ENCODE measurements at regions not wholly inside any gene's neighbourhood (a gene's known extent, or its start where the extent isn't known, plus 50 kb on each side); places are given as distances from the start of the nearest gene placed in this dataset.

DNA sequence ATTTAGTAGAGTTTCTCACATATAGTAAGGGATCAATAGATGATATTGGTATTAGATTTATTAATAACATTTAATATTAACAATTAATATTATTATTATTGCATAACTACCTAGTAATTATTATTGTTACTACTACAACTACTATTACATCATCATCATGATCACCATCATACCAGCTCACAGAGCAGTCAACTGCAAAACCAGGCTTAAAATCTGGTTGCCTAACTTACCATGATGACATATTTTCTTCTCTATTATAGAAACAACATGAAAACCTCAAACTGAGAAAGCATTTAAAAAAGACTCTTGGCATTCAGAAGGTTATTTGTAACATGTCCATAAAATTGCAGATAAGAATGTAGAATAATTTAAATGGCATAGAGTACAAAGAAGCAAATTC is 247.0 kb upstream of the TTC29 start:
- Histone ChIP-seq H3K9me3 (ENCODE audit: insufficient read depth, low read depth, low read length) (no peaks in the 10 kb centered on the region), H3K9ac (ENCODE audit: low read length) (no peak overlapping the region), H2AFZ (ENCODE audit: insufficient read depth, low read length, poor library complexity) (no peak overlapping the region), H3K4me2 (ENCODE audit: low read length) (no peak overlapping the region), H4K91ac (ENCODE audit: low read depth, low read length) (no peak overlapping the region), H3K4ac (ENCODE audit: low read depth, low read length) (no peak overlapping the region), H3K79me1 (ENCODE audit: low read length) (no peaks in the 10 kb centered on the region), H3K27ac (ENCODE audit: low read depth, low read length) (no peak overlapping the region), H3K4me3 (ENCODE audit: low read depth, low read length) (no peak overlapping the region), H2AK5ac (ENCODE audit: low read length) (no peak overlapping the region), H3K36me3 (ENCODE audit: control insufficient read depth in 1 of 2, insufficient read depth in 2 of 2, low read length in 2 of 2) (no peaks in the 10 kb centered on the region), H3K4me1 (ENCODE audit: control insufficient read depth in 1 of 2, insufficient read depth in 2 of 2, low read length in 2 of 2) (no peaks in the 10 kb centered on the region), H2BK120ac (ENCODE audit: insufficient read depth, low read length, poor library complexity) (no peak overlapping the region), H4K12ac (ENCODE audit: low read depth, low read length) (no peak overlapping the region), H3K14ac (ENCODE audit: low read length) (no peak overlapping the region), H3K18ac (ENCODE audit: low read length) (no peak overlapping the region), H3K79me2 (ENCODE audit: control insufficient read depth, insufficient read depth, low read length, poor library complexity) (no peaks in the 10 kb centered on the region), H3K23ac (ENCODE audit: low read length) (no peak overlapping the region), H3K27me3 (ENCODE audit: insufficient read depth, low read length) (no peaks in the 10 kb centered on the region), H2BK5ac (ENCODE audit: low read depth, low read length, poor library complexity) (no peak overlapping the region), H4K8ac (ENCODE audit: low read depth, low read length) (no peak overlapping the region), H2BK12ac (ENCODE audit: low read length) (no peak overlapping the region)
- DNase-seq = no peak

- H3K27ac ChIP-seq (ENCODE audit: low read depth, low read length) = no peak overlapping the region
- no peaks in the 10 kb centered on the region for H3K36me3 ChIP-seq (ENCODE audit: control insufficient read depth in 1 of 2, insufficient read depth in 2 of 2, low read length in 2 of 2)
- no peak overlapping the region for H3K4ac ChIP-seq (ENCODE audit: low read depth, low read length)
- no peaks in the 10 kb centered on the region for H3K4me1 ChIP-seq (ENCODE audit: control insufficient read depth in 1 of 2, insufficient read depth in 2 of 2, low read length in 2 of 2)
- no peak overlapping the region for H3K18ac ChIP-seq (ENCODE audit: low read length)
- no peaks in the 10 kb centered on the region for H3K9me3 ChIP-seq (ENCODE audit: insufficient read depth, low read depth, low read length)
- no peak overlapping the region for H4K12ac ChIP-seq (ENCODE audit: low read depth, low read length)
- H3K4me3 ChIP-seq (ENCODE audit: low read depth, low read length) = no peak overlapping the region
- H2AK5ac ChIP-seq (ENCODE audit: low read length) = no peak overlapping the region
- no peak for DNase-seq
- no peak overlapping the region for H3K4me2 ChIP-seq (ENCODE audit: low read length)
- no peaks in the 10 kb centered on the region for H3K79me1 ChIP-seq (ENCODE audit: low read length)
- H3K23ac ChIP-seq (ENCODE audit: low read length) = no peak overlapping the region
- no peak overlapping the region for H2AFZ ChIP-seq (ENCODE audit: insufficient read depth, low read length, poor library complexity)
- no peak overlapping the region for H2BK5ac ChIP-seq (ENCODE audit: low read depth, low read length, poor library complexity)
- no peak overlapping the region for H4K91ac ChIP-seq (ENCODE audit: low read depth, low read length)
- no peaks in the 10 kb centered on the region for H3K79me2 ChIP-seq (ENCODE audit: control insufficient read depth, insufficient read depth, low read length, poor library complexity)
- no peak overlapping the region for H3K14ac ChIP-seq (ENCODE audit: low read length)
- no peaks in the 10 kb centered on the region for H3K27me3 ChIP-seq (ENCODE audit: insufficient read depth, low read length)
- H3K9ac ChIP-seq (ENCODE audit: low read length) = no peak overlapping the region
- WGBS (ENCODE audit: extremely low coverage, insufficient coverage, insufficient read length) = no CpG with 5 or more reads among the region's 3 CpGs
- H2BK120ac ChIP-seq (ENCODE audit: insufficient read depth, low read length, poor library complexity) = no peak overlapping the region
- no peak overlapping the region for H2BK12ac ChIP-seq (ENCODE audit: low read length)
- no peak overlapping the region for H4K8ac ChIP-seq (ENCODE audit: low read depth, low read length)
Observed at GRCh38 chr4:147194114-147194513, 248.4 kb upstream of the TTC29 start.

- WGBS (ENCODE audit: extremely low coverage, insufficient coverage, insufficient read length) = no CpG with 5 or more reads among the region's 3 CpGs
- no peaks in the 10 kb centered on the region for H3K27me3 ChIP-seq (ENCODE audit: insufficient read depth, low read length)
Observed at GRCh38 chr4:147194604-147195003, 248.9 kb upstream of the TTC29 start.

DNA sequence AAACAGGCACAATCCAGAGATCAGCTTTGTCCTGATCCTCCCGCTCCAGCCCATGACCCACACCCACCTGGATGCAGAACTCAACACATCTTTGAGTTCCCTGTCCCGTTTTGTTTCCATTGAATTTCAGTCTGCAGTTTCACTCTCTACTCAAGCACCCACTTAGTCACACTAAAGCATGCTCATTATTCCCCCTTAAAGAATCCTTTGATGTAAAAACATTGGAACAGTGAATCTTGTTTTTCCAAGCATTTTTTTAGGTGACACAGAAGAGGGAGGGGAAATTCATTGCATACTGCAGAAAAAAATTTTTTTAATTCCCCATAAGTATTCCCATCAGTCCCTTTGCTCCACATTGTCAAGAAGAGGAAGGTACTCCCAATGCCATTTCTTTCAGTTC is 249.7 kb upstream of the TTC29 start:
- H2BK120ac ChIP-seq (ENCODE audit: insufficient read depth, low read length, poor library complexity) = no peak overlapping the region
- no peak overlapping the region for H3K4me3 ChIP-seq (ENCODE audit: low read depth, low read length)
- no peak overlapping the region for H3K18ac ChIP-seq (ENCODE audit: low read length)
- no peak overlapping the region for H3K23ac ChIP-seq (ENCODE audit: low read length)
- H3K4me2 ChIP-seq (ENCODE audit: low read length) = no peak overlapping the region
- no CpG with 5 or more reads among the region's 2 CpGs for WGBS (ENCODE audit: extremely low coverage, insufficient coverage, insufficient read length)
- no peak overlapping the region for H3K4ac ChIP-seq (ENCODE audit: low read depth, low read length)
- H2AK5ac ChIP-seq (ENCODE audit: low read length) = no peak overlapping the region
- no peak overlapping the region for H4K91ac ChIP-seq (ENCODE audit: low read depth, low read length)
- no peak overlapping the region for H4K12ac ChIP-seq (ENCODE audit: low read depth, low read length)
- no peak overlapping the region for H3K27ac ChIP-seq (ENCODE audit: low read depth, low read length)
- no peak overlapping the region for H3K9ac ChIP-seq (ENCODE audit: low read length)
- H3K79me2 ChIP-seq (ENCODE audit: control insufficient read depth, insufficient read depth, low read length, poor library complexity) = no peaks in the 10 kb centered on the region
- no peaks in the 10 kb centered on the region for H3K36me3 ChIP-seq (ENCODE audit: control insufficient read depth in 1 of 2, insufficient read depth in 2 of 2, low read length in 2 of 2)
- no peak for DNase-seq
- no peak overlapping the region for H4K8ac ChIP-seq (ENCODE audit: low read depth, low read length)
- no peak overlapping the region for H2BK5ac ChIP-seq (ENCODE audit: low read depth, low read length, poor library complexity)
- H3K27me3 ChIP-seq (ENCODE audit: insufficient read depth, low read length) = no peaks in the 10 kb centered on the region
- H2BK12ac ChIP-seq (ENCODE audit: low read length) = no peak overlapping the region
- no peaks in the 10 kb centered on the region for H3K9me3 ChIP-seq (ENCODE audit: insufficient read depth, low read depth, low read length)
- H3K4me1 ChIP-seq (ENCODE audit: control insufficient read depth in 1 of 2, insufficient read depth in 2 of 2, low read length in 2 of 2) = no peaks in the 10 kb centered on the region
- H2AFZ ChIP-seq (ENCODE audit: insufficient read depth, low read length, poor library complexity) = no peak overlapping the region
- no peaks in the 10 kb centered on the region for H3K79me1 ChIP-seq (ENCODE audit: low read length)
- no peak overlapping the region for H3K14ac ChIP-seq (ENCODE audit: low read length)

More at GRCh38 chr4:147194604-147195003, 248.9 kb upstream of the TTC29 start:
- Histone ChIP-seq H2AK5ac (ENCODE audit: low read length) (no peak overlapping the region), H3K9me3 (ENCODE audit: insufficient read depth, low read depth, low read length) (no peaks in the 10 kb centered on the region), H3K79me2 (ENCODE audit: control insufficient read depth, insufficient read depth, low read length, poor library complexity) (no peaks in the 10 kb centered on the region), H4K91ac (ENCODE audit: low read depth, low read length) (no peak overlapping the region), H3K4ac (ENCODE audit: low read depth, low read length) (no peak overlapping the region), H3K23ac (ENCODE audit: low read length) (no peak overlapping the region), H3K79me1 (ENCODE audit: low read length) (no peaks in the 10 kb centered on the region), H3K18ac (ENCODE audit: low read length) (no peak overlapping the region), H2BK120ac (ENCODE audit: insufficient read depth, low read length, poor library complexity) (no peak overlapping the region), H3K36me3 (ENCODE audit: control insufficient read depth in 1 of 2, insufficient read depth in 2 of 2, low read length in 2 of 2) (no peaks in the 10 kb centered on the region), H2AFZ (ENCODE audit: insufficient read depth, low read length, poor library complexity) (no peak overlapping the region), H2BK12ac (ENCODE audit: low read length) (no peak overlapping the region), H3K27ac (ENCODE audit: low read depth, low read length) (no peak overlapping the region), H4K12ac (ENCODE audit: low read depth, low read length) (no peak overlapping the region), H3K4me3 (ENCODE audit: low read depth, low read length) (no peak overlapping the region), H3K4me2 (ENCODE audit: low read length) (no peak overlapping the region), H2BK5ac (ENCODE audit: low read depth, low read length, poor library complexity) (no peak overlapping the region), H3K9ac (ENCODE audit: low read length) (no peak overlapping the region), H3K14ac (ENCODE audit: low read length) (no peak overlapping the region), H3K4me1 (ENCODE audit: control insufficient read depth in 1 of 2, insufficient read depth in 2 of 2, low read length in 2 of 2) (no peaks in the 10 kb centered on the region), H4K8ac (ENCODE audit: low read depth, low read length) (no peak overlapping the region)
- DNase-seq = no peak
